ENCODE measurements at regions not wholly inside any gene's neighbourhood (a gene's known extent, or its start where the extent isn't known, plus 50 kb on each side); places are given as distances from the start of the nearest gene placed in this dataset.
"Not testable (repeated sequence)": the region's sequence is repeated elsewhere in the genome, so short reads cannot be mapped to it uniquely, and the experiment has no call there.

GRCh38 chr4:107419052-107419451, 301.0 kb downstream of the PAPSS1 start:
- Mint-ChIP-seq H3K4me1 (no peaks in the 10 kb centered on the region), H3K27ac (no peak overlapping the region), H3K27me3 (ENCODE audit: low read depth in 3 of 3) (peaks cover 0 to 1% (median 0%) of the 10 kb centered on the region in 3 donors), H3K4me3 (no peak overlapping the region), H3K9me3 (peaks cover 0 to 6% (median 3%) of the 10 kb centered on the region in 7 donors), H3K36me3 (no peaks in the 10 kb centered on the region)
- no peak for DNase-seq
- Histone ChIP-seq H3K9ac (ENCODE audit: insufficient read depth, low read length, poor library complexity, severe bottlenecking) (no peak overlapping the region), H4K20me1 (ENCODE audit: insufficient read depth, low read length) (no peaks in the 10 kb centered on the region), H3K36me3 (replicated peaks in 1 of 2; ENCODE audit: control insufficient read depth in 1 of 2, insufficient read depth in 2 of 2, low read length in 2 of 2) (no peaks in the 10 kb centered on the region), H3K4me2 (replicated peaks; ENCODE audit: extremely low read depth, low read length, poor library complexity, severe bottlenecking) (no peak overlapping the region), H3K4me3 (replicated peaks in 1 of 3; ENCODE audit: low read depth in 2 of 3, low read length in 3 of 3) (no peak overlapping the region), H3K4me1 (ENCODE audit: control insufficient read depth in 1 of 2, insufficient read depth in 2 of 2, low read length in 2 of 2) (no peaks in the 10 kb centered on the region), H3K9me3 (replicated peaks in 1 of 2; ENCODE audit: control insufficient read depth in 1 of 2, insufficient read depth in 1 of 2, low read length in 2 of 2) (no peaks in the 10 kb centered on the region), H3K27me3 (ENCODE audit: control insufficient read depth in 2 of 2, insufficient read depth in 2 of 2, low read length in 2 of 2) (no peaks in the 10 kb centered on the region), H3K79me2 (ENCODE audit: insufficient read depth, low read length) (no peaks in the 10 kb centered on the region), H3K27ac (ENCODE audit: low read depth in 1 of 2, low read length in 2 of 2) (no peak overlapping the region), H2AFZ (ENCODE audit: insufficient read depth, low read depth, low read length, poor library complexity, severe bottlenecking) (no peak overlapping the region)
- intact Hi-C loops (cut with micrococcal nuclease) = no loop called here
- no CpG with 5 or more reads among the region's 2 CpGs for WGBS (ENCODE audit: insufficient coverage)
- TF ChIP-seq CTCF (IDR thresholded peaks at IDR 0.05) = no peak

- H2AFZ ChIP-seq (ENCODE audit: insufficient read depth, low read depth, low read length, poor library complexity, severe bottlenecking); H3K27me3 ChIP-seq (ENCODE audit: control insufficient read depth in 2 of 2, insufficient read depth in 2 of 2, low read length in 2 of 2); H3K9me3 ChIP-seq (replicated peaks in 1 of 2; ENCODE audit: control insufficient read depth in 1 of 2, insufficient read depth in 1 of 2, low read length in 2 of 2); DNase-seq; H3K4me1 Mint-ChIP-seq; H3K4me3 ChIP-seq (replicated peaks in 1 of 3; ENCODE audit: low read depth in 2 of 3, low read length in 3 of 3); H3K4me2 ChIP-seq (replicated peaks; ENCODE audit: extremely low read depth, low read length, poor library complexity, severe bottlenecking); H3K79me2 ChIP-seq (ENCODE audit: insufficient read depth, low read length); H4K20me1 ChIP-seq (ENCODE audit: insufficient read depth, low read length); H3K4me1 ChIP-seq (ENCODE audit: control insufficient read depth in 1 of 2, insufficient read depth in 2 of 2, low read length in 2 of 2); H3K27ac ChIP-seq (ENCODE audit: low read depth in 1 of 2, low read length in 2 of 2); intact Hi-C loops (cut with micrococcal nuclease); H3K36me3 Mint-ChIP-seq; H3K4me3 Mint-ChIP-seq; H3K9ac ChIP-seq (ENCODE audit: insufficient read depth, low read length, poor library complexity, severe bottlenecking); H3K36me3 ChIP-seq (replicated peaks in 1 of 2; ENCODE audit: control insufficient read depth in 1 of 2, insufficient read depth in 2 of 2, low read length in 2 of 2); H3K27ac Mint-ChIP-seq; H3K27me3 Mint-ChIP-seq (ENCODE audit: low read depth in 3 of 3): not testable (repeated sequence)
- peaks cover 0 to 10% (median 5%) of the 10 kb centered on the region in 7 donors for H3K9me3 Mint-ChIP-seq
- WGBS (ENCODE audit: insufficient coverage) = no CpG with 5 or more reads among the region's 5 CpGs
Observed at GRCh38 chr4:107415490-107415889, 304.5 kb downstream of the PAPSS1 start.

GRCh38 chr4:107409872-107410271, 310.2 kb downstream of the PAPSS1 start:
- H3K4me2 ChIP-seq (replicated peaks; ENCODE audit: extremely low read depth, low read length, poor library complexity, severe bottlenecking); H3K9ac ChIP-seq (ENCODE audit: insufficient read depth, low read length, poor library complexity, severe bottlenecking); H3K27me3 ChIP-seq (ENCODE audit: control insufficient read depth in 2 of 2, insufficient read depth in 2 of 2, low read length in 2 of 2); H3K27ac ChIP-seq (ENCODE audit: low read depth in 1 of 2, low read length in 2 of 2); DNase-seq; H4K20me1 ChIP-seq (ENCODE audit: insufficient read depth, low read length); H3K27me3 Mint-ChIP-seq (ENCODE audit: low read depth in 3 of 3); H3K27ac Mint-ChIP-seq; intact Hi-C loops (cut with micrococcal nuclease); H3K4me1 ChIP-seq (ENCODE audit: control insufficient read depth in 1 of 2, insufficient read depth in 2 of 2, low read length in 2 of 2); H3K4me3 ChIP-seq (replicated peaks in 1 of 3; ENCODE audit: low read depth in 2 of 3, low read length in 3 of 3); H3K4me1 Mint-ChIP-seq; H3K36me3 ChIP-seq (replicated peaks in 1 of 2; ENCODE audit: control insufficient read depth in 1 of 2, insufficient read depth in 2 of 2, low read length in 2 of 2); H3K79me2 ChIP-seq (ENCODE audit: insufficient read depth, low read length); H3K4me3 Mint-ChIP-seq; H3K36me3 Mint-ChIP-seq; H2AFZ ChIP-seq (ENCODE audit: insufficient read depth, low read depth, low read length, poor library complexity, severe bottlenecking): not testable (repeated sequence)
- 88% methylated on average over 5 of the region's 7 CpGs for WGBS (ENCODE audit: insufficient coverage)
- peaks cover 0 to 10% of the 10 kb centered on the region in 2 donors for H3K9me3 ChIP-seq (replicated peaks in 1 of 2; ENCODE audit: control insufficient read depth in 1 of 2, insufficient read depth in 1 of 2, low read length in 2 of 2)
- H3K9me3 Mint-ChIP-seq = peaks cover 2 to 21% (median 9%) of the 10 kb centered on the region in 7 donors
